ENCODE measurements at regions not wholly inside any gene's neighbourhood (a gene's known extent, or its start where the extent isn't known, plus 50 kb on each side); places are given as distances from the start of the nearest gene placed in this dataset.
"Not testable (repeated sequence)": the region's sequence is repeated elsewhere in the genome, so short reads cannot be mapped to it uniquely, and the experiment has no call there.

GRCh38 chr15:60160909-60161308, 156.8 kb downstream of the FOXB1 start:
- TF ChIP-seq, protein P1, sequence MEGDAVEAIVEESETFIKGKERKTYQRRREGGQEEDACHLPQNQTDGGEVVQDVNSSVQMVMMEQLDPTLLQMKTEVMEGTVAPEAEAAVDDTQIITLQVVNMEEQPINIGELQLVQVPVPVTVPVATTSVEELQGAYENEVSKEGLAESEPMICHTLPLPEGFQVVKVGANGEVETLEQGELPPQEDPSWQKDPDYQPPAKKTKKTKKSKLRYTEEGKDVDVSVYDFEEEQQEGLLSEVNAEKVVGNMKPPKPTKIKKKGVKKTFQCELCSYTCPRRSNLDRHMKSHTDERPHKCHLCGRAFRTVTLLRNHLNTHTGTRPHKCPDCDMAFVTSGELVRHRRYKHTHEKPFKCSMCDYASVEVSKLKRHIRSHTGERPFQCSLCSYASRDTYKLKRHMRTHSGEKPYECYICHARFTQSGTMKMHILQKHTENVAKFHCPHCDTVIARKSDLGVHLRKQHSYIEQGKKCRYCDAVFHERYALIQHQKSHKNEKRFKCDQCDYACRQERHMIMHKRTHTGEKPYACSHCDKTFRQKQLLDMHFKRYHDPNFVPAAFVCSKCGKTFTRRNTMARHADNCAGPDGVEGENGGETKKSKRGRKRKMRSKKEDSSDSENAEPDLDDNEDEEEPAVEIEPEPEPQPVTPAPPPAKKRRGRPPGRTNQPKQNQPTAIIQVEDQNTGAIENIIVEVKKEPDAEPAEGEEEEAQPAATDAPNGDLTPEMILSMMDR (IDR thresholded peaks at IDR 0.05; ENCODE audit: low read depth, low read length) = no peak
- no peak overlapping the region for H3K4me3 ChIP-seq (ENCODE audit: low read depth, low read length)

DNA sequence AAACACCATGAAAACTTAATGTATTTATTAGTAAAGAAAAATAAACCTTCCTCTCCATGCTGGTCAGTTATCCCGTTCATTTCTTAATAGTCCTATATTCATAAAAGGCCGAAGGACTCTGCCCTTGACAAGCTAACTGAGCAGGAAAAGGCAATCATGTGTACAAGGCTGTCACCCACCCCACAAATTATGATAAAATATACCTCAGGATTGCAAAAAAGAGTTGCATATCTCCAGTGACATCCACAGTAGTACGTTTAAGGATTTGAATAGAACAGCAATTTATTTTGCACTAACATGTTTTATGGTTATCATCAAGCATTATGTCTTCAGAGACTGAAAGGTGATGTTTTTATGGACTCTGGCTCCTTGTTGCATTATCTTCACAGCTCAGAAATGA, 157.6 kb downstream of the FOXB1 start:
- TF ChIP-seq, protein P1 (IDR thresholded peaks at IDR 0.05; ENCODE audit: low read depth, low read length) = no peak
- H3K4me3 ChIP-seq (ENCODE audit: low read depth, low read length) = no peak overlapping the region

GRCh38 chr15:60162251-60162967, 158.3 kb downstream of the FOXB1 start:
- TF ChIP-seq, protein P1 (IDR thresholded peaks at IDR 0.05; ENCODE audit: low read depth, low read length) = no peak
- no peak overlapping the region for H3K4me3 ChIP-seq (ENCODE audit: low read depth, low read length)

DNA sequence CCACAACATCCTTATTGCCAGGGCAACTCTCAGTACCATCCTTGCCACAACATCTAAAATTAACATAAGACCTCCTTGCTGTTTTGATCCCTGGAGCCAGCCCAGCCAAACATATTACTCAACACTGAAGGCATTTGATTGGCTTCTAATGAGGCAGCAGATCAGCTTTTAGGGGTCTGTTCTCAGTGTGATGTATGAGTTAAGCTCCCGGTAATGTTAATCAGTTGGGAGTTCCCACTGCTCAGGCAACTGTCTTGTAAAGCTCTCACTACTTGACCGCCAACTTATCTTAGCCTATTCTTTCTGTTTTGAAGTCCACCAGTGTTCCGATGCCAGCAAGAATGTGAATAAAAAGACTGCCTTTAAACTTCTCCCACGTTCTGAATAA, 158.9 kb downstream of the FOXB1 start:
- TF ChIP-seq, protein P1 (IDR thresholded peaks at IDR 0.05; ENCODE audit: low read depth, low read length) = no peak
- no peak overlapping the region for H3K4me3 ChIP-seq (ENCODE audit: low read depth, low read length)

- no peak overlapping the region for H3K4me3 ChIP-seq (ENCODE audit: low read depth, low read length)
- TF ChIP-seq, protein P1 (IDR thresholded peaks at IDR 0.05; ENCODE audit: low read depth, low read length) = no peak
Measured at GRCh38 chr15:60165111-60165510, 161.0 kb downstream of the FOXB1 start.

DNA sequence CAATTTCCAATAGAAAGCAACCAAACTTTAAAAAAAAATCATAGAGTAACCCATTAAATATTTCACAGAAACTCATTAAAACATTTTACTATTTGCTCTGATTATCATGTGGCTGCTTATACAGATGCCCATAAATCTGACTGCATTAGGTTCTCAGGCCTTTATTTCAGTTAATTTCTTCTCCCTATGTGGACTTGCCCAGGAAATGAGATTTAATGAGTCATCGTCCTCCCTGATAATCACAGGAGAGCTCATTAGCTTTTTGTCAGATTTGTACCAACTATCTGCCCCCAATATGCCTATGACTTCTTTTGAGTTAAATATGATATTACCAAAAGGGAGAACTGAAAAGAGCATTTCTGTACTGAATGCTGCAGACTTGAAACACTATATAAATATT, 168.0 kb downstream of the FOXB1 start:
- TF ChIP-seq, protein P1 (IDR thresholded peaks at IDR 0.05; ENCODE audit: low read depth, low read length) = no peak
- no peak overlapping the region for H3K4me3 ChIP-seq (ENCODE audit: low read depth, low read length)

DNA sequence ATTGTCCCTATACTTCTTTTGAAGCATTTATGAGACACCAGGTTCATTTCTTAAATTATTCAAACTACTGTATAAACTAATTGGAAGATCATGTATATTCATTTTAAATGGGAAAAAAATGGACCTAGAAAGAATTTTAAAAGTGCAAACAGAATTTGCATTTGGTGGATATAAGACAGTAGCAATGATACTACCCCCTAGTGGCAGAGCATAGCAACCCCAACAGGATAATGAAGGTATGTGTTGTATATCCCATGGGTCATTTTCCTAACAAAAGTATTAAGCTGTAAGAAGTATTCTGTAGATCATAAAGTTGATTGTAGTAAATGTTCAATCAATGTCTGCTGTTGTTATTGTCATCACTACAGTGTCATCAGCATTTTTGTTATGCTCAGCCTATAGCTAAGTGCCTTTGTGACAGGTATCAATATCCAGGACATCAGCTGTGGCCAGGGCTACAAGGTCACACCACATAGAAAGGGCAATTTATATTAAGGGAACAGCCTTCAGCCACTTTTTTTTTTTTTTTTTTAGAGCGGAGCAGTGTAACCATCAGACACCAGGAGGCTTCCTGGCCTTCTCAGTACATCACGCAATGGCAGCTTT, 175.8 kb downstream of the FOXB1 start:
- H3K4me3 ChIP-seq (ENCODE audit: low read depth, low read length) = no peak overlapping the region
- TF ChIP-seq, protein P1 (IDR thresholded peaks at IDR 0.05; ENCODE audit: low read depth, low read length) = peak; percentile 77

DNA sequence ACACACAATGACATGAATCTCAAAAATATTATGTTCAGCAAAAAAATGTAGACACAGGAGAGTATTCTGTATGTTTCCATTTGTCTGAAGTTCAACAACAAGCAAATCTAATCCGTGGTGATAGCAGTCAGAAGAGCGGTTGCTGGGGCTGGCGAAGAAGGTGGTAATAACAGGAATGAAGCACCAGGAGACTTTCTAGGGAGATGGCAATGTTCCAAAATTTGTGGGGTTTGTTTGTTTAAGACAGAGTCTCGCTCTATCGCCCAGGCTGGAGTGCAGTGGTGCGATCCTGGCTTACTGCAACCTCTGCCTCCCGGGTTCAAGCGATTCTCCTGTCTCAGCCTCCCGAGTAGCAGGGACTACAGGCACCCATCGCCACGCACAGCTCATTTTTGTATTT, 177.8 kb downstream of the FOXB1 start:
- not testable (repeated sequence) for H3K4me3 ChIP-seq (ENCODE audit: low read depth, low read length)
